Keratinocyte (primary cell): ENCODE measurements at regions not wholly inside any gene's neighbourhood (a gene's known extent, or its start where the extent isn't known, plus 50 kb on each side); places are given as distances from the start of the nearest gene placed in this dataset.

Experiments
- DNase-seq: peaks from one replicate; pipeline ENCODE4 v3.0.0-alpha.2; 2011; ENCODE audit warnings: low read depth, missing footprints, low spot score
- FAIRE-seq: peaks from 2 replicates; lab custom pipeline; 2011; peaks lifted over from hg19 to GRCh38; lab: Jason Lieb, UNC
- H2AFZ ChIP-seq: 2 replicates; pipeline ENCODE4 v1.6.0; 2012; ENCODE audit warnings: low read length, control low read depth, inconsistent platforms; ENCODE audit not compliant: control insufficient read depth
- H3K27ac ChIP-seq: 2 replicates; pipeline ENCODE4 v1.5.1; 2011; ENCODE audit warnings: low read length; ENCODE audit not compliant: control insufficient read depth, insufficient read depth
- H3K27me3 ChIP-seq: 3 replicates; pipeline ENCODE4 v1.6.0; 2011; ENCODE audit warnings: low read length; ENCODE audit not compliant: control insufficient read depth, insufficient read depth; ENCODE audit errors: extremely low read depth
- H3K36me3 ChIP-seq, 2 experiments: 2 replicates in 1 of 2; 3 replicates in 1 of 2; pipeline ENCODE4 v1.5.1; 2011; ENCODE audit warnings: low read length in 2 of 2, mild to moderate bottlenecking in 1 of 2; ENCODE audit not compliant: control insufficient read depth in 2 of 2, insufficient read depth in 2 of 2; ENCODE audit errors: extremely low read depth in 1 of 2
- H3K4me1 ChIP-seq: 3 replicates; pipeline ENCODE4 v1.5.1; 2011; ENCODE audit warnings: low read length; ENCODE audit not compliant: control insufficient read depth, insufficient read depth; ENCODE audit errors: extremely low read depth
- H3K4me2 ChIP-seq: 3 replicates; pipeline ENCODE4 v1.6.0; 2011; ENCODE audit warnings: low read depth, low read length; ENCODE audit not compliant: control insufficient read depth, insufficient read depth; ENCODE audit errors: extremely low read depth
- H3K4me3 ChIP-seq, 3 experiments: fragments of 200-600 bp in 1 of 3; sonication (generic) in 1 of 3; 2 replicates in 2 of 3; 3 replicates in 1 of 3; pipeline ENCODE4 v1.5.1; 2011 to 2016; ENCODE audit warnings: low read length in 3 of 3, mild to moderate bottlenecking in 3 of 3, control low read depth in 2 of 3, inconsistent platforms in 1 of 3, low read depth in 1 of 3, mixed read lengths in 1 of 3, mixed run types in 1 of 3, moderate library complexity in 1 of 3; ENCODE audit not compliant: control insufficient read depth in 2 of 3, insufficient read depth in 2 of 3; ENCODE audit errors: extremely low read depth in 1 of 3
- H3K79me2 ChIP-seq: 2 replicates; pipeline ENCODE4 v1.6.0; 2012; ENCODE audit warnings: low read length; ENCODE audit not compliant: control insufficient read depth, insufficient read depth
- H3K9ac ChIP-seq: 3 replicates; pipeline ENCODE4 v1.6.0; 2011; ENCODE audit warnings: low read length; ENCODE audit not compliant: control insufficient read depth, insufficient read depth; ENCODE audit errors: extremely low read depth
- H3K9me1 ChIP-seq: 3 replicates; pipeline ENCODE4 v1.6.0; 2011; ENCODE audit warnings: low read length; ENCODE audit not compliant: control insufficient read depth, insufficient read depth; ENCODE audit errors: extremely low read depth
- H3K9me3 ChIP-seq: 2 replicates; pipeline ENCODE4 v1.5.1; 2012; ENCODE audit warnings: low read depth, low read length; ENCODE audit not compliant: control insufficient read depth
- H4K20me1 ChIP-seq: 3 replicates; pipeline ENCODE4 v1.6.0; 2011; ENCODE audit warnings: low read length; ENCODE audit not compliant: control insufficient read depth, insufficient read depth; ENCODE audit errors: extremely low read depth
- CTCF ChIP-seq, 3 experiments: IDR thresholded peaks in 1 of 3; conservative IDR thresholded peaks in 1 of 3; optimal IDR thresholded peaks in 1 of 3; 2 replicates in 2 of 3; 3 replicates in 1 of 3; pipeline versions ENCODE3 to v1.5.1; 2011; ENCODE audit warnings: low read length in 3 of 3, mild to moderate bottlenecking in 3 of 3, moderate library complexity in 2 of 3, control low read depth in 1 of 3, inconsistent platforms in 1 of 3; ENCODE audit not compliant: insufficient read depth in 2 of 3; ENCODE audit errors: extremely low read depth in 1 of 3
- EZH2 ChIP-seq: IDR thresholded peaks from one replicate; pipeline ENCODE4 v1.6.1; 2012; ENCODE audit warnings: inconsistent platforms, mild to moderate bottlenecking, low read length, moderate library complexity
- dilution Hi-C: fragments of 300-500 bp; cut with MboI; formaldehyde crosslinking; loops from one replicate; pipeline ENCODE4 v1.7.0; 2020; ENCODE audit warnings: low sequenced_read_pairs; ENCODE audit not compliant: extremely low pct_ligation_motif_present

- Histone ChIP-seq H3K9ac (no peak overlapping the region), H2AFZ (no peak overlapping the region), H3K4me3 (no peak overlapping the region), H3K36me3 (no peaks in the 10 kb centered on the region), H4K20me1 (no peaks in the 10 kb centered on the region), H3K27me3 (peaks cover 21% of the 10 kb centered on the region), H3K27ac (no peak overlapping the region), H3K9me3 (no peaks in the 10 kb centered on the region), H3K79me2 (no peaks in the 10 kb centered on the region), H3K4me2 (no peak overlapping the region), H3K9me1 (no peaks in the 10 kb centered on the region), H3K4me1 (no peaks in the 10 kb centered on the region)
- TF ChIP-seq EZH2: no peak
- TF ChIP-seq CTCF (optimal IDR thresholded peaks at IDR 0.05 in 1 of 3, IDR thresholded peaks at IDR 0.05 in 1 of 3, conservative IDR thresholded peaks at IDR 0.05 in 1 of 3; ENCODE audit: extremely low read depth in 1 of 3, insufficient read depth in 2 of 3, low read length in 3 of 3): no peak
- FAIRE-seq (no peak), DNase-seq (no peak)
- dilution Hi-C loops: no loop called here
These were observed 137.8 kb downstream of the TSEN15 start for GRCh38 chr1:184189361-184189760.

GRCh38 chr1:184190616-184191015, 139.1 kb downstream of the TSEN15 start:
- H4K20me1 ChIP-seq: no peaks in the 10 kb centered on the region
- FAIRE-seq: no peak
- no peak for TF ChIP-seq CTCF (optimal IDR thresholded peaks at IDR 0.05 in 1 of 3, IDR thresholded peaks at IDR 0.05 in 1 of 3, conservative IDR thresholded peaks at IDR 0.05 in 1 of 3; ENCODE audit: extremely low read depth in 1 of 3, insufficient read depth in 2 of 3, low read length in 3 of 3)

More at GRCh38 chr1:184190616-184191015, 139.1 kb downstream of the TSEN15 start:
- dilution Hi-C loops: no loop called here
- Histone ChIP-seq H3K27me3 (peaks cover 21% of the 10 kb centered on the region), H3K79me2 (no peaks in the 10 kb centered on the region), H3K9me1 (no peaks in the 10 kb centered on the region), H3K4me3 (no peak overlapping the region), H3K4me2 (no peak overlapping the region), H3K27ac (no peak overlapping the region), H2AFZ (no peak overlapping the region), H3K4me1 (no peaks in the 10 kb centered on the region), H3K36me3 (no peaks in the 10 kb centered on the region), H3K9me3 (no peaks in the 10 kb centered on the region), H3K9ac (no peak overlapping the region)
- DNase-seq: no peak
